ENCODE measurements at regions not wholly inside any gene's neighbourhood (a gene's known extent, or its start where the extent isn't known, plus 50 kb on each side); places are given as distances from the start of the nearest gene placed in this dataset.
"Not testable (repeated sequence)": the region's sequence is repeated elsewhere in the genome, so short reads cannot be mapped to it uniquely, and the experiment has no call there.

DNA sequence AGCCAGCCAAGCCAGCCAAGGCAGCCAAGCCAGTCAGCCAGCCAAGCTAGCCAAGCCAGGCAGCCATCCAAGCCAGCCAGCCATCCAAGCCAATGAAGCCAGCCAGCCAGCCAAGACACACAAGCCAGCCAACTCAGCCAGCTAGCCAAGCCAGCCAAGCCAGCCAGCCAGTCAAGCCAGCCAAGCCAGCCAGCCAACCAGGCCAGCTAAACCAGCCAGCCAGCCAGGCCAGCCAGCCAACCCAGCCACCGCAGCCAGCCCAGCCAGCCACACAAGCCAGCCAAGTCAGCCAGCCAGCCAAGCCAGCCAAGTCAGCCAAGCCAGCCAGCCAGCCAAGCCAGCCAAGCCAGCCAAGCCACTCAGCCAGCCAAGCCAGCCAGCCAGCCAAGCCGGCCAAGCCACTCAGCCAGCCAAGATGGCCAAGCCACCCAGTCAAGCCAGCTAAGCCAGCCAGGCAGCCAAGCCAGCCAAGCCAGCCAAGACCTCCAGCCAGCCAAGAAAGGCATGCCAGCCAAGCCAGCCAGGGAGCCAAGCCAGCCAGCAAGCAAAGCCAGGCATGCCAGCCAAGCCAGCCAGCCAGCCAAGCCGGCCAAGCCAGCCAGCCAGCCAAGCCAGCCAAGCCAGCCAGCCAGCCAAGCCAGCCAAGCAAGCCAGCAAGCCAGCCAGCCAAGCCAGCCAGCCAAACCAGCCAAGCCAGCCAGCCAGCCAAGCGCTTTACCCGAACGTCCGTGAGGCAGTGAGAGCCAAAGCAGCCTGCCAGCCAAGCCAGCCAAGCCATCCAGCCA lies 335.7 kb upstream of the PLGLB2 start:
- TF ChIP-seq, protein P1, sequence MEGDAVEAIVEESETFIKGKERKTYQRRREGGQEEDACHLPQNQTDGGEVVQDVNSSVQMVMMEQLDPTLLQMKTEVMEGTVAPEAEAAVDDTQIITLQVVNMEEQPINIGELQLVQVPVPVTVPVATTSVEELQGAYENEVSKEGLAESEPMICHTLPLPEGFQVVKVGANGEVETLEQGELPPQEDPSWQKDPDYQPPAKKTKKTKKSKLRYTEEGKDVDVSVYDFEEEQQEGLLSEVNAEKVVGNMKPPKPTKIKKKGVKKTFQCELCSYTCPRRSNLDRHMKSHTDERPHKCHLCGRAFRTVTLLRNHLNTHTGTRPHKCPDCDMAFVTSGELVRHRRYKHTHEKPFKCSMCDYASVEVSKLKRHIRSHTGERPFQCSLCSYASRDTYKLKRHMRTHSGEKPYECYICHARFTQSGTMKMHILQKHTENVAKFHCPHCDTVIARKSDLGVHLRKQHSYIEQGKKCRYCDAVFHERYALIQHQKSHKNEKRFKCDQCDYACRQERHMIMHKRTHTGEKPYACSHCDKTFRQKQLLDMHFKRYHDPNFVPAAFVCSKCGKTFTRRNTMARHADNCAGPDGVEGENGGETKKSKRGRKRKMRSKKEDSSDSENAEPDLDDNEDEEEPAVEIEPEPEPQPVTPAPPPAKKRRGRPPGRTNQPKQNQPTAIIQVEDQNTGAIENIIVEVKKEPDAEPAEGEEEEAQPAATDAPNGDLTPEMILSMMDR (IDR thresholded peaks at IDR 0.05): not testable (repeated sequence)
- TF ChIP-seq EZH2 (IDR thresholded peaks at IDR 0.05; ENCODE audit: borderline replicate concordance, insufficient read depth, low read depth, low read length, poor library complexity, severe bottlenecking): not testable (repeated sequence)
